HG02970 (cell line): ENCODE measurements at regions not wholly inside any gene's neighbourhood (a gene's known extent, or its start where the extent isn't known, plus 50 kb on each side); places are given as distances from the start of the nearest gene placed in this dataset.
"Not testable (repeated sequence)": the region's sequence is repeated elsewhere in the genome, so short reads cannot be mapped to it uniquely, and the experiment has no call there.

ENCODE experiments used
- ATAC-seq: cut with Tn5 transposase; IDR thresholded peaks from one replicate; pipeline ENCODE4 v1.9.1; 2021; ENCODE audit warnings: mild to moderate bottlenecking, moderate library complexity, moderate number of reproducible peaks; ENCODE audit not compliant: unreplicated experiment, low FRiP score

- no peak for ATAC-seq
These were observed 292.0 kb downstream of the RPAP3 start for GRCh38 chr12:47413806-47414205.

GRCh38 chr12:47412601-47413236, 293.1 kb downstream of the RPAP3 start:
- no peak for ATAC-seq

DNA sequence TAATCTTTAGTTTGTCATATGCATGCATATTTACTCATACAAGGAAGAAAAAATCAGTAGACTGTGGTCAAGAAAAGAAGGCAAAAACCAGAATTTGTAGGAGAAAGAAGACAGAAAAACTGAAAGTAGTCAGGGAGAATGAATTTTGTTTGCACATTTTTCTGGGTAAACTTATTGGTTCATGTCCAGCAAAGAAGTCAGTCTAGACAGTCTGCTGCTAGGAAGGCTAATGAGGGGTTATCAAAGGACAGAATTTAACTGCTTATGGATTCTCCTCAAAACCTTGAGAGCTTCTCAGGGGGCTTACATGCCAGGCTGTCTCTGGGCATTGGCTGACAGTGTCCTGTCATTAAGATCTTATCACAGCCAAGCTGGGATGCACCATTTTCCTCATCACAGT, 293.9 kb downstream of the RPAP3 start:
- ATAC-seq: no peak

- no peak for ATAC-seq
These were observed 295.0 kb downstream of the RPAP3 start for GRCh38 chr12:47410862-47411261.

DNA sequence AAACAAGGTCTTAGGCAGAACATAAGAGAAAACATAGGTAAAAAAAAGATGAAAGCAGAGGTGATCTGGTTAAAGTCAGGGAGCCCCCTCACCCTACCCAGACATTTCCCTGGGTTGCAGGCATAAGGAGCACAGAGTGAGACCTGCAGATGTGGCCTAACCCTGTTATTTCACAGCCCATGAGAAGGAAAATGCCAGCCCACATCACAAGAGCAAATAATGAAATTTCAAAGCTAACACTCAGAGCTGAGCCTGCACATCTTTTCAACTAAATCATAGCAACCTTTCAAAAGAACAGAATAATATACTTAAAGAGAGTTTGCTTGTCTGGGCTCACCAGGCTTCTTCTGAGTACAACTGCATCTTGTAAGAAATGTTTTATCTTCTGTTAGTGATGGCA, 295.4 kb downstream of the RPAP3 start:
- ATAC-seq: no peak

DNA sequence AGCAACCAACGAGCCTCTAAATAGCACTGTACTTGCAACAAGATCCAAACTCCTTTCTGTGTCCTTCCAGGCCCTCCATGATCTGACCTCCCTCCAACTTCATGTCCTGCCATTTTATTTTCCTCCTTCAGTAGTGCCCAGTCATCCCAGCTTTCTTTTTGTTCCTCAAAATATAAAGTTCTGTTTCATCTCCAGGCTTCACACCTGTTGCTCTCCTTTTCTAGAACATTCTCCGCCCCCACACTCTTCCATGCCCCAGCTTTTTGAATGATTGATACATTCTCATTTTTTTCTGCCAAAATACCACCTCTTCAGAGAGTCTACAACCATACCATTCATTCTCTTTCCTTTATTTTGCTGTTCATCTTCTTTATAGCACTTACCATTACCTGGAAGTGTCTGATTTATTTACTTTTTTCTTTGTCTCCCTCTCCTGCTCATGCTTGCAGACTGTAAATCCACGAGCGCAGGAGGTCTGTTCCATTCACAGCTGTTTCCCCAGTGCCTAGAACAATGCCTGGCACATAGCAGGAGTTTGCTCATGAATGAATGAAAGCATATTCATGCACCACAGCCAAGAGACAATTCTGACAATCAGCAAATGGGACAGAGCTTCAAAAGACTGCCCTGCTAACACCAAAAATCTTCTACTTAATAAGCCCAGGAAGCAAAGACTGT, 296.4 kb downstream of the RPAP3 start:
- ATAC-seq: no peak

DNA sequence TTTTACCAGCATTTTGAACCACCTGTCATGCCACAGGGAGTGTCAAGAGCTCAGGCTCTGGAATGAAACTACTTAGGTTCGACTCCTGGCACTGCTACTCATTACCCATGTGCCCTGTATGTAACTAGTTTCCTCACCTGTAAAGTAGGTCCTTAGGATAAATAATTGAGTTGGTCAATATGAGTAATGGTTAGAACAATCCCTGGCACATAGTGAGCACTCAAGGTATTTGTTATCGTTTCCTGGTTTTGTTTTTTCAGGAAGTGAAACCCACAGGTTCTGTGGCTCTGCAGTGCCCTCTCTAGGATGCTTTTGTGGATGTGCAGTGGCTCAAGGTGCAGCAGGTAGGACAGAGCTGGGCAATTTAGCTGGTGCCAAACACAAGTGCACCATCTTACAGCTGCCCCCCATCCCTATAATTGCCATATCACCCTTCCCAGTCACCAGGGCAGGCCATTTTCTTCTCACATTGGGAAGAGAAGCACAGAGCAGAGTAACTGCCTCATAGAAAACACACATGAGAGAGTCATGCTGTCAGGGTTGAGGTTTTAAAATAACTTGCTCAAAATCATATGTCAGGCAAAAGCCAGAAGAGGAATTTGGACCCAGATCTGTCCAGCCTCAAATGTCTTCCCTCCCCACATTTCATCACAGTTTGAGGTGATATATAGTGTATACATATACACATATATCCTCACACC, 297.5 kb downstream of the RPAP3 start:
- ATAC-seq: peak; percentile 70

- no peak for ATAC-seq
These were observed 298.2 kb downstream of the RPAP3 start for GRCh38 chr12:47407463-47408129.

DNA sequence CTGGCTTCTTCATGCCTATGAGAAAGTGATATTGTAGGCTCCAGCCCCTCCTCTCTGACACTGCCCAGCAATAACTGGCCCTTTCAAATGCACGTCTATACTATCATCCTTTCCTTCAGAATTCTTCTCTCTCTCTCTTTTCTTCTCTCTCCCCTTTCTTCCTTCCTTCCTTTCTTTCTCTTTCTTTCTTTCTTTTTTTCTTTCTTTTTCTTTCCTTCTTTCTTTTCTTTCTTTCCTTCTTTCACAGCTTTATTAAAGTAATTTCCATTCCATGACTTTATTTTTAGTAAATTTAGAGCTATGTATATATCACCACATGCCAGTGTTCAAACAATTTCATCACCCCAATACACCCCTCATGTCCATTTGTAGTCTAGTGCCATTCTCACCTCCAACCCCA, 302.1 kb downstream of the RPAP3 start:
- no peak for ATAC-seq

DNA sequence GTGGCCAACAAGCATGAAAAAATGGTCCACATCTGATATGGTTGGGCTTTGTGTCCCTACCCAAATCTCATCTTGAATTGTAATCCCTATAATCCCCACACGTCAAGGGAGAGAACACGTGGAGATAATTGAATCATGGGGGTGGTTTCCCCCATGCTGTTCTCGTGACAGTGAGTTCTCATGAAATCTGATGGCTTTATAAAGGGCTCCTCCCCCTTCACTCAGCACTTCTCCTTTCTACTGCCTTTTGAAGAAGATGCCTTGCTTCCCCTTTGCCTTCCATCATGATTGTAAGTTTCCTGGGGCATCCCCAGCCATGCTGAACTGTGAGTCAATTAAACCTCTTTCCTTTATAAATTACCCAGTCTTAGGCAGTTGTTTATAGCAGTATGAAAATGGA, 304.6 kb downstream of the RPAP3 start:
- ATAC-seq: not testable (repeated sequence)

DNA sequence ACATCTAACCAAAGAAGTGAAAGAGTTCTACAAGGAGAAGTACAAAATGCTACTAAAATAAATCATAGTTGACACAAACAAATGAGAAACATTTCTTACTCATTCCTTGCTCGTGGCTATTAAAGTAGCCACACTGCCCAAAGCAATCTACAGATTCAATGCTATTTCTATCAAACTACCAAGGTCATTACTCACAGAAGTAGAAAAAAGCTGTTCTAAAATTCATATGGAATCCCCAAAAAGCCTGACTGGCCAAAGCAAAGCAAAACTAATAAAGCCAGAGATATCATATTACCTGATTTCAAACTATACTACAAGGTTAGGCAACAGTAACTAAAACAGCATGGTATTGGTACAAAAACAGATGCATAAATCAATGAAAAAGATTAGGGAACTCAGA, 305.6 kb downstream of the RPAP3 start:
- ATAC-seq: no peak

GRCh38 chr12:47397664-47398281, 308.1 kb downstream of the RPAP3 start:
- no peak for ATAC-seq

- no peak for ATAC-seq
These were observed 308.7 kb downstream of the RPAP3 start for GRCh38 chr12:47396902-47397663.

DNA sequence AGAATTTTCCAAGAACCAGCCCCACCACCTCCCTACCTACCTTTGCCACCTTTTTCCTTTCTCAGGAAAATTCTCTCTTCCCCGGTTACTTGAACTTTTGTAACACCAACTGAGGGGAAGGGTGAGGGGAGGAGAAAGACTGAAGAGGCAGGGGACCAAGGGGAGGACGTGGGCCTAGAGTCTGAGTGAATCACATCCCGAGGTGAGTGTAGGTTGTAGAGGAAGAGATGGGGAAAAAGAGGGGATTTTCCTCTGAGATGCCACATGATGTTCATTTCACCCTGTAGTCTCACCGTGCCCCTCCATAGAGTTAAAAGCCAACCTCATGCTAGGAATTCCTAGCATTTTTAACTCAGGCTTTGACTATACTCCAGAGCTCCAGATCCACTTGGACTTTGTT, 311.8 kb downstream of the RPAP3 start:
- ATAC-seq: no peak

- no peak for ATAC-seq
These were observed 312.4 kb downstream of the RPAP3 start for GRCh38 chr12:47393403-47393790.

- no peak for ATAC-seq
These were observed 311.8 kb upstream of the AMIGO2 start for GRCh38 chr12:47391566-47391965.

DNA sequence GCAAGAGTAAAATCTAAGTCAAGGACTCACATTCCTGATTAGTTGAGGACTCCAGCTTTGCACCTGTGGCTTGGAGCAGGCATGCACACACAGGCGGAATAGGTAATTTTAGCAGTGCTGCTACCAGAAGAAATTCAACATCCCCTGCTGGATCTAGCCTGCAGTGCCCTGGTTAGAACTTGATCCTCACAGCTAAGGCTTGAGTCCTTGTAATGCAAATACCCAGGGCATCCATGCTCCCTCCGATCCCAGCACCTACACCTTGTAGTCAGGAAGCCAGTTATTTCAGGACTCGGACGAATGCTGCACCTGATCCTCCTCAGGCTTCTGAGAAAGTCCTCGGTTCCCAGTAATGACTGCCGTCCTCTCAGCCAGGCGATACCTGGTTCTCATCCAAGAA, 309.0 kb upstream of the AMIGO2 start:
- ATAC-seq: no peak

DNA sequence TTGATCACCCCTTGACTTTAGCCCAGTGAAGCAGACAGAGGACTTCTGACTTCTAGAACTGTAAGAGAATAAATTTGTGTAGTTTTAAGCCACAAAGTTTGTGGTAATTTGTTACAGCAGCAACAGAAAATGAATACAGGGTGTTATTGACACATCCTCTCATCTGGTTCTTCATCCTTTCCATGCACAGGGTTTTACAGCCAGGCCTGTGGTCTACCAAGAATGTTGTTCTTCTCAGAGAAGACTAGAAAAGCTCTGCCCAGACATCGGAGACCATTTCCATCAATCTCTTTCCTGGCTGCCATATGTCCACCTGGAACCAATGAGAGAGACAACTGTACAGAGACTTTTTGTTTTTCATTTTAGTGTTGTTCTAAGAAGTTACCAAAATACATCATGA, 308.2 kb upstream of the AMIGO2 start:
- no peak for ATAC-seq

- ATAC-seq: no peak
These were observed 305.9 kb upstream of the AMIGO2 start for GRCh38 chr12:47385653-47386052.

- no peak for ATAC-seq
These were observed 304.2 kb upstream of the AMIGO2 start for GRCh38 chr12:47383942-47384341.
